HG03520 (cell line): ENCODE measurements at regions not wholly inside any gene's neighbourhood (a gene's known extent, or its start where the extent isn't known, plus 50 kb on each side); places are given as distances from the start of the nearest gene placed in this dataset.

Experiments
- ATAC-seq: cut with Tn5 transposase; IDR thresholded peaks from one replicate; pipeline ENCODE4 v1.9.1; 2021; ENCODE audit warnings: mild to moderate bottlenecking, moderate library complexity; ENCODE audit not compliant: unreplicated experiment

- no peak for ATAC-seq
Measured at GRCh38 chr22:48646216-48646925, 1181.3 kb downstream of the BRD1 start.

GRCh38 chr22:48645766-48646165 is 1181.9 kb downstream of the BRD1 start:
- no peak for ATAC-seq

DNA sequence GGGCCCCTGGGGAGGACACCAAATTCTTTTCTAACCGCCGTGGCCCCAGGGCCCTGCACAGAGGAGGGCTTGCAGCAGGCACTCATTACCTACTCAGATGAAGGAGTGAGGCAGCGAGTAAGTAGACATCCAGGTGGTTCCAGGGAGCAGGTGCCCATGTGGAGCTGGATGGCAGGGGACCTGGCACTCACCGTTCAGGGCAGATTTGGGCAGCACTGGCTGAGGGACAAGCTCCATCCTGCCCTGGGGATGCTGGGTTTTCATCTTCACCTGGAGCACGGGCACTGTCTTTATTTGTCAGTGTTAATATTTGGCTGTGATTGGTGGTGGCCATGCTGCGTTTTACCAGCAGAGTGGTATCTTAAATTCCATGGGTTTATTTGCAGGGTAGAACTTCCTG is 1182.7 kb downstream of the BRD1 start:
- ATAC-seq, result no peak

GRCh38 chr22:48644108-48644507 is 1183.6 kb downstream of the BRD1 start:
- no peak for ATAC-seq

- no peak for ATAC-seq
Measured at GRCh38 chr22:48643066-48643731, 1184.5 kb downstream of the BRD1 start.

DNA sequence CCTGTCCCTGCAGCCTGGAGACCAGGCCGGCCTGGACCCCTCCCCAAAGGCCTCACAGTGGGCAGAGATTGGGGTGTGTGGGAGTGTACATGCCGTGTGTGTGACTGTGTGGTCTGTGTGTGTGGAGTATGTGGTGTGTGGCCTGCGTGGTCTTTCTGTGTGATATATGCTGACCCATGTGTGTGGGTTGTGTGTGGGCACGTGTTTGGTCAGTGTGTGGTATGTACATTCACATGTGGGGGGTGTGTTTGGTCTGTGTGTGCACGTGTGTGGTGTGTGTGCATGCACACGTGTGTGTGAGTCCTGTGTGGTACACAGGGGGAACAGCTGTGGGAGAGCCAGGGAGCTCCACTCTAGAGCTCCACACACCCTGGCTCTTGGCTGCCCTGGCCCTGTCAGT is 1185.1 kb downstream of the BRD1 start:
- no peak for ATAC-seq

- ATAC-seq, result no peak
Measured at GRCh38 chr22:48641906-48642475, 1185.7 kb downstream of the BRD1 start.

DNA sequence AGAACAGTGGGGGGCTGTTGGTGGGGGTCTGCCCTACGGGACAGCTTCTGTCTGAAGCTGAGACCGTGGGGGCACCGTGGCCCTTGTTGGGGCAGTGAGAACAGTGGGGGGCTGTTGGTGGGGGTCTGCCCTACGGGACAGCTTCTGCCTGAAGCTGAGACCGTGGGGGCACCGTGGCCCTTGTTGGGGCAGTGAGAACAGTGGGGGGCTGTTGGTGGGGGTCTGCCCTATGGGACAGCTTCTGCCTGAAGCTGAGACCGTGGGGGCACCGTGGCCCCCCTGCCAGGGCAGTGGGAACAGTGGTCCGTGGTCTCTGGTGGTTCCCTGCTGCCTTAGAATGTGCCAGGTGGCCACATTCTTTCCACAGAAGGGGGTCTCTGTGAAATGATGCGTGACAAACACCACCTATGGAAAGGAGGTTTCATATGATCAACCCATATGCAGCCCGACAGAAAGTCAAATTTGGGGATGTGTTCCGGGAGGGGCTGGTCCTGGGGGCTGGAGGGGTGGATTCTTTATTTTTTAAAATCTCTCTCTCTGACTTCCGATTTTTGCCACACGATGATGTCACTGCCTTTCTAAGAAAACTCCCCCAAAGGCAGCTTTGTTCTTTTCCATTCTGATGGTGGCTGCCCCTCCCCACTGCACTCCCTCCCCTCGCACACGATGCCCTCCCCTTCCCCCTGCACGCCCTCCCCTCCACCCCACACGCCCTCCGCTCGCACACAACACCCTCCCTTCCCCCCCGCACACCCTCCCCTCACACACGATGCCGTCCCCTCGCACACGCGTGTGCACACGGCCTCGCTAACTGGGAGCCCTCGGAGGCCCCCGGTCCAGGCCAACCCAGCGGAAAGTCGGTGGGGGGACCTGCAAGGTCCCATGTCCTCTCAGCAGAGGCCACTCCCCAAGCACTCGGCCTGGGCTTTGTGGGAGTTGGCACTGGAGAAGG is 1186.5 kb downstream of the BRD1 start:
- ATAC-seq, result no peak

- ATAC-seq, result no peak
Measured at GRCh38 chr22:48639896-48640748, 1187.6 kb downstream of the BRD1 start.

GRCh38 chr22:48639021-48639795 is 1188.5 kb downstream of the BRD1 start:
- ATAC-seq, result no peak

GRCh38 chr22:48637231-48637630 is 1190.4 kb downstream of the BRD1 start:
- no peak for ATAC-seq

- no peak for ATAC-seq
Measured at GRCh38 chr22:48636746-48637145, 1190.9 kb downstream of the BRD1 start.

- no peak for ATAC-seq
Measured at GRCh38 chr22:48635816-48636215, 1191.9 kb downstream of the BRD1 start.

- ATAC-seq, result no peak
Measured at GRCh38 chr22:48635031-48635430, 1192.6 kb downstream of the BRD1 start.

DNA sequence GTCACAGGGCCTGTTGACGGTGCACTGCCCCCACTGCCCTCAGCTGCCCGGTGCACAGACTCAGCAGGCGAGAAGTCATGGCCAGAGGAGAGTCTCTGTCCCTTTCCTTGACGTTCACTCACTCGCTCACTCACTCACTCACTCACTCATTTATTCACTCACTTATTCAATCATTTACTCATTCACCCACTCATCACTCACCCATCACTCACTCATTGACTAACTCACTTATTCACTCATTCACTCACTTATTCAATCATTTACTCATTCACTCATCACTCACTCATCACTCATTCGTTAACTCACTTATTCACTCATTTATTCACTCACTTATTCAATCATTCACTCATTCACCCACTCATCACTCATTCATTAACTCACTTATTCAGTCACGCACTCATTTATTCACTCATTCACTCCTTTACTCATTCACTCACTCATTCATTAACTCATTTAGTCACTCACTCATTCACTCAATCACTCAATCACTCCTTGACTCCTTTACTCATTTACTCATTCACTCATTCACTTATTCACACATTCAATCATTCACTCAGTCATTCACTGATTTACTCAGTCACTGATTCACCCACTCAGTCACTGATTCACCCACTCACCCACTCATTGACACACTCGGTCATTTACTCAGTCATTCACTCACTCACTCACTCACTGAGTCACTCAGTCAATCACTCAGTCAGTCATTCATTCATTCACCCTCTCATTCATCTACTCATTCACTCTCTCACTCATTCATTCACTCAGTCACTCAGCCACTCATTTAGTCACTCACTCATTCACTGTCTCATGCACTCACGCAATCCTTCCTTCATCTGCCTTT is 1193.5 kb downstream of the BRD1 start:
- ATAC-seq, result no peak

DNA sequence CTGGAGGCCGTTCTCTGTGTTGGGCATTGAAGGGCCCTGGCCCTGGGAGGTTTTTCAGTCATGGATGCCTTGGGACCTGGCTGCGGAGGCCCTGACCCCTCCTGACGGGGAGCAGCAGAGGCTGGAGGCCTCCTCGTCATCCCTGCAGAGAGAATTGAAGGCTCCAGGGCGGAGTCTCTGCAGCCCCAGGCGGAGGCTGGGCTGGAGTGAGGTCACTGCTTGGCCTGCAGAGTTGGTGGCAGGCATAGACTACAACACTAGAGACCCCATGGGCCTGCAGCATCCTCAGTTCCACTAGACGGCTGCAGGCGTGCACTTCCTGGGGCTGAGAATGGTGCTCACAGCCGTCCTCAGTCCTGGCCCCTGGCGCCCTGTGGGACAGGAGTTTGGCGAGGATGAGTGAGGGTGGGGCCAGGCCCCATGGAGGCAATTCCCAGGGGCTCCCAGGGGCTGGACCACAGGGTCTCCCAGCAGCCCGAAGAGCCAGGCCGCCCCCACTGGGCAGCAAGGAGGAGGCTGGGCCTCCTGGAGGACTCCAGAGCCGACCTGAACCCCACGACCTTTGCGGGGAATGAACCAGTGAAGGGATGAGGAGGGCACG is 1194.9 kb downstream of the BRD1 start:
- no peak for ATAC-seq

DNA sequence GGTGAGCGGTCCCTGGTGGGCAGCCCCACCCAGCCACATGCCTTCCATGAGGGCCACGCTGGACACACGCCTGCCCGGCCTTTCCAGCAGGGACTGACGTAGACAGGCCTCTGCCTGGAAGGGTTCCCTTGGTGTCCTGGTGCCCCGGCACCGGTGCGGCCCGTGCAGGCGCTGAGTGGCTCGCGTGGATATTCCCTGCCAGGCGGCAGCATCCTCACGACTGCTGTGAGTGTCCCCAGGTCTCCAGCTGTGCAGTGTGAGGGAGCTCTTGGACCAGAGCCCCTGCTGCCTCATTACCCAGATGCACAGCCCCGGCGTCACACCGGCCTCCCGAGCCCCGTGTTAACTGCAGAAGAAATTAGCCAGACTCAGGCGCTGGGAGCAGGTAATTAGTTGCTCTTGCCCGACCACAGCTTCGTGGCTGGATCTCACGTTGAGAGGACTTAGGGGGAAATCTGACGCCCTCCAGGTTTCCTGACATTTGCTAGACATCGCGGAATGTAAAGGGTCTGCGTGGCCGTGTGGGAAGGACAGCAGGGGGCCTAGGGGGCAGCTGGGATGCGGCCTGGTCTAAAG is 1196.3 kb downstream of the BRD1 start:
- no peak for ATAC-seq

GRCh38 chr22:48630848-48631247 is 1196.8 kb downstream of the BRD1 start:
- no peak for ATAC-seq
